CD4-positive, alpha-beta T cell treated with Interleukin-15 for 4 hours (primary cell): ENCODE measurements at regions not wholly inside any gene's neighbourhood (a gene's known extent, or its start where the extent isn't known, plus 50 kb on each side); places are given as distances from the start of the nearest gene placed in this dataset.

Source experiments
- DNase-seq: peaks from one replicate; pipeline ENCODE4 v3.0.0-alpha.2; 2020; ENCODE audit warnings: low spot score

GRCh38 chr4:26073886-26074560, 160.0 kb downstream of the SMIM20 start:
- peak; percentile 19 for DNase-seq

DNA sequence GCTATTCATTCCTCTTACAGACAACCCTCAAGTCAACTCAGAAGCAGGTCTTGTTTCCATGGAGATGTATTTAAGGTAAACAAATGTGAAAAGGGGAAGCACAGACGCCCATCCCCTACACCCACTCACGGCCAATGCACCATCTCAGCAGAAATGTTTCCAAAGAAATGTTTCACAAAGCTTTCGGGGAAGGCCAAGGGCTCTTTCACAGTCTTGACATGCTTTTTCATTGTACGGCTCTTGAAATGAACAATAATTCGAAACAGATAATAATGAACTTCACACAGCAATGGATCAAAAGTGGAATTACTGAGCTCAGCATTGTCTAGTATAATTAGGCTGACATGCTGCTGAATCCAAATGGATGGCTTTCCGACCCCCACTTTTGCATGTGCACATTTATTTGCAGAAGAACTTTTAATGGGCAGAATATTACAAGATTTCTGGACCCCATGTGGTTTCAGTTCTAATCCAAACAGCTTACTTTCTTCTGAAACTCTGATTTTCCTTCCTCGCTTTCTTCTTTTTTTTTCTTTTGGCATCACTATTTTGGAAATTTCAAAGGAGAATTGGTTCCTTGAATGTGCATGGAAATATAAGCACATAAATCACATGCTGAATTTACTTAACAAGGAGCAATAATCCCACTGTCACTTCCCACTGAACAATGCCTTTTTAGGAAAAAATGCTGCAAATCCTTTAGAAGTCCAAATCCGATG, 160.9 kb downstream of the SMIM20 start:
- peak; percentile 67 for DNase-seq

GRCh38 chr4:26075583-26075982, 161.6 kb downstream of the SMIM20 start:
- peak; percentile 32 for DNase-seq

- DNase-seq, result peak; percentile 53
Observed at GRCh38 chr4:26076000-26076587, 162.1 kb downstream of the SMIM20 start.

DNA sequence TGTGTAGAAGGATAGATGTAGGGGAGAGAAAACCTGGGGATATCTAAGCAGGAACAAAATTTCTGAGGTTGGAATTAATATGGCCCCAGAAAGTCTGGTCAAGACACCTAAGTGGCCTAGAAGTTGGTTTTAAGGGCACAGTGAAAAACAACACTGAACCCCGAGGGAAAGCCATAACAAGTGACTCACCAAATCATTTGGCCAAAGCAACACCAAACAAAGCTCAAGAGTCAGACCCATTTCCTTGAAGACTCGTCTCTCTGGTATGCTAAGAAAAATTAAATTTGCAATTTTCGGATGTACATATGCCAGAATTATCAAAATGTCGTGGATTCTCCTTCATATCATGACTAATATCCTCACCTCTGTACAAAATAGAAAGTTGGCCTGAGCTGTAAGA, 162.9 kb downstream of the SMIM20 start:
- no peak for DNase-seq

- no peak for DNase-seq
Observed at GRCh38 chr4:26077756-26078155, 163.7 kb downstream of the SMIM20 start.

DNA sequence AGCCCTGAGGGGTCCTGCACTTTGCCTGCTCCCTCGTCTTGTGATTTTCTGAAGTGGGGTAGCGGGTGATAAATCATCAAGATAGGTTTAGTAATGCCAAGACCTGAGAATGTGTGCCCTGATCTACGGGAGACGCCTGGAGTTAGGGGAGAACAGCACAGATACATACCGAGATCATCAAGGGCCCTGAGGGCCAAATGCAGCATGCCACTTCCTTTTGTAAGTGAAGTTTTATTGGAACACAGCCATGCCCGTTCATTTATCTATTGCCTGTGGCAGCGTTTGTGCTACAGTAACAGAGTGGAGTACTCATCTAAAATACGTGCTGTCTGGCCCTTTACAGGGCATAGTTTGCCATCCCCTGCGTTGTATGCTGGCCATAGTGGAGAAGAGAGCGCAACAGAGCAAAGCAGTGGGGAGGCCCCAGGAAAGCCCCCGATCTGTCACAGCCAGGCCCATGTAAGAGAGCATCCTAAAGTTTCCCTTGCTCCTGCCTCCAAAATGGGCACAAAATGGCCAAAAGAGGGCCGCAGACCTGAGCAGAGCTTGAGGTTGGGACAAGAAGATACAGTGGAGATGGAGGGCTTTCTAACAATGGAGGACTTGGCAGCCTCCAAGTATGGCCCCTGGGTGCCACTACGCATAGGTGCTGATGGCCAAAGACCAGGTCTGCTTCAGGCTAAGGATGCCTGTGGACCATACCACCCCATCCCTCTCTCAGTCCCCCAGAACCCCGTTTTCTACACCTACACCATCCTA, 167.0 kb downstream of the SMIM20 start:
- DNase-seq, result no peak

GRCh38 chr4:26081795-26082498, 167.9 kb downstream of the SMIM20 start:
- DNase-seq, result peak; percentile 64

- DNase-seq, result no peak
Observed at GRCh38 chr4:26082565-26082964, 168.5 kb downstream of the SMIM20 start.

- peak; percentile 2 for DNase-seq
Observed at GRCh38 chr4:26083987-26084386, 170.0 kb downstream of the SMIM20 start.

DNA sequence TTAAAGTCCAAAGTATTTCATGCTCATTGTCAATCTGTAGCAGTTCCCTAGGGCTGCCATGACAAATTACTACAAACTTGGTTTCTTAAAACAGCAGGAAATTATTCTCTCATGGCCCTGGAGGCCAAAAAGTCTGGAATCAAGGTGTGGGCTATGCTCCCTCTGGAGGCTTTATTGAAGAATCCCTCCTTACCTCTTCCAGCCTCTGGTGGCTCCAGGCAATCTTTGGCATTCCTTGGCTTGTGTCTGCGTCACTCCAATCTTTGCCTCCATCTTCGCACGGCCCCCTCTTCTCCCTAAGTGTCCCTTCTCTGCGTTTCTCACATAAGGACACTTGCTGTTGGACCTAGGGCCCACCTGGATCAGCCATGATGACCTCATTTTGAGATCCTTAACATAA, 170.4 kb downstream of the SMIM20 start:
- DNase-seq, result no peak

DNA sequence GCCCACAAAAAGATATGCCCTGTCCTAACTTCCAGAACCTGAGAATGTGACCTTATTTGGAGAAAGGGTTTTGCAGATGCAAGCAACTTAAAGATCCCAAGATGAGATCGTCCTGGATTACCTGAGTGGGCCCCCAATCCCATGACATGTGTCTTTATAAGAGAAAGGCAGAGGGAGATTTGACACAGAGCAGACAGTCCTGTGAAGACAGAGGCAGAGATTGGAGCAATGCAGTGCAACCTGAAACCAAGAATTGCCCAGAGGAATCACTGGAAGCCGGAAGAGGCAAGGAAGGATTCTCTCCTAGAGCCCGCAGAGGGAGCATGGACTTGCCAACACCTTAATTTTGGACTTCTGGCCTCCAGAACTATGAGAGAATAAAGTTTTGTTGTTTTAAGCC, 171.5 kb downstream of the SMIM20 start:
- DNase-seq, result no peak

GRCh38 chr4:26086621-26087441, 172.8 kb downstream of the SMIM20 start:
- DNase-seq, result no peak

DNA sequence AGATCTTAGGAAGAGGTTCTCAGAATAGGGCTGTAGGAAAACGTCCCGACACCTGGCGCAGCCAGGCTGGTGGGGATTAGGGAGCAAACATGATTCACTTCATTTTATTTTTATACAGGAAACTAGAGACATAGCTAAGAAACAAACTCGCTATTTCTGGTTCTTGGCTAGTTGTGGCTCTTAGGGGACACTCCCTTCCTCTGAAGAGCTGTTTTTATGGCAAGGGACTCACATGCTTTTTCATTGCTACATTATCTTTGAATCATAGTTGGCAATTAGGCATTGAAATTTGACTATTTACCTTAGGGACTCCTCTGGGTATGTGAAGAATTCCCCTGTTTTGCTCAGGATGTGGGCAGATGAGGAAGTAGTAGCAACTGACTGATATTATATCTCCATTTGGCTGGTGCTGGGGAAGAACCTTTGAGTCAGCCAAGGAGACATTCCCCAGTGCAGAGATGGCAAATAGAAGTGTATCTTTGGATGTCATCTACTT, 174.5 kb downstream of the SMIM20 start:
- peak; percentile 49 for DNase-seq

GRCh38 chr4:26093551-26093950, 179.5 kb downstream of the SMIM20 start:
- DNase-seq, result peak; percentile 37

DNA sequence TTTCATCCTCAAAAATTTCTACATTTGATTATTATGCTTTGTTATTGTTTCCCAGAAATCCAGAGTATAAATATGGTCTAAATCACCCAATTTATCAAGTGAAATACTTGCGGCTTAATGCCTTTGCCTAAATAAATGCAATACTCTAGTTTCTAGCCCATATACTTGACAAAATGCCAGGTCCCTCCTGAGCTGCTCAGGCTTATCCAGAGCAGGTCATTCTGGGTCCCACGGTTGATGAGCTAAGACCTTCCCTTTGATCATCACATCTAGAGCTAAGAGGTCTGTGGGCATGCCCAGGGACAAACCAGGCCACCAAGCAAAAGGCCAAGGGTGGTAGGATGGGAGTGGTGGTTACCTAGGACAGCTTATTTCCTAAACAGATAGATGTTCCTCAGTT, 180.1 kb downstream of the SMIM20 start:
- no peak for DNase-seq

DNA sequence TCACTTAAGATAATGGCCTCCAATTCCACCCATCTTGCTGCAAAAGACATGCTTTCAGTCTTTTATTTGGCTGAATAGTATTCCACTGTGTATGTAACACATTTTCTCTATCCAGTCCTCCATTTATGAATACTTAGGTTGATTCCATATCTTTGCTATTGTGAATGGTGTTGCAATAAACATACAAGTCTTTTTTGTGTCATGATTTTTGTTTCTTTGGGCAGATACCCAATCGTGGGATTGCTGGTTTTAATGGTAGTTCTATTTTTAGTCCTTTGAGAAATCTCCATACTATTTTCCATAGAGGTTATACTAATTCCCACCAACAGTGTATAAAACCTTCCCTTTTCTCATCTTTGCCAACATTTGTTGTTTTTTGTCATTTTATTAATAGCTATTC, 180.9 kb downstream of the SMIM20 start:
- DNase-seq, result no peak

DNA sequence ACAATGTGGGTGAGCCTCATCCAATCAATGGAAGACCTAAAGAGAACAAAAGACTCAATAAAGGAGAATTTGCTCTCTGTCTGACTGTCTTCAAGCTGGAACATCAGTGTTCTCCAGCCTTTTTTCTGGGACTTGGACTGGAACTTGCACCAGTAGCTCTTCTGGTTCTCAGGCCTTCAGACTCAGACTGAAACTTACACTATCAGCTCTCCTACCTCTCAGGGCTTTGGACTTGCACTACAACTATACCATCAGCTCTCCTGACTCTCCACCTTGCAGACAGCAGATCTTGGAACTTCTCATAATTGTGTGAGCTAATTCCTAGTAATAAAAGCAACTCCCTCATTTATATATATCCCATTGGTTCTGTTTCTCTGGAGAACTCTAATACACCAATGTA, 185.9 kb downstream of the SMIM20 start:
- no peak for DNase-seq

- no peak for DNase-seq
Observed at GRCh38 chr4:26101011-26101410, 187.0 kb downstream of the SMIM20 start.

GRCh38 chr4:26104056-26104685, 190.2 kb downstream of the SMIM20 start:
- no peak for DNase-seq
